Activated T-helper 2 cell treated with anti-CD3 and anti-CD28 coated beads, Interferon-gamma antibody, Interleukin-2, Interleukin-4, amounts not matched to agents 10 μg/mL and 5 μg/mL and 100 μg/mL, durations not matched to agents 14 hours and 24 hours and 36 hours (primary cell): ENCODE measurements at regions not wholly inside any gene's neighbourhood (a gene's known extent, or its start where the extent isn't known, plus 50 kb on each side); places are given as distances from the start of the nearest gene placed in this dataset.

Experiments used
- DNase-seq: peaks from one replicate; pipeline ENCODE4 v3.0.0; 2021; ENCODE audit warnings: low spot score
- H3K27ac Mint-ChIP-seq: one replicate; pipeline ENCODE4 v1.8.0; 2021; ENCODE audit warnings: mixed read lengths
- H3K27me3 Mint-ChIP-seq: one replicate; pipeline ENCODE4 v1.8.0; 2021; ENCODE audit warnings: low read depth, mixed read lengths
- H3K36me3 Mint-ChIP-seq: one replicate; pipeline ENCODE4 v1.8.0; 2021; ENCODE audit warnings: low read depth, mixed read lengths
- H3K4me1 Mint-ChIP-seq: one replicate; pipeline ENCODE4 v1.8.0; 2021; ENCODE audit warnings: low read depth, mixed read lengths
- H3K4me3 Mint-ChIP-seq: one replicate; pipeline ENCODE4 v1.8.0; 2021; ENCODE audit warnings: low read depth, mild to moderate bottlenecking, moderate library complexity, mixed read lengths
- H3K9me3 Mint-ChIP-seq: one replicate; pipeline ENCODE4 v1.8.0; 2021; ENCODE audit warnings: mixed read lengths
- intact Hi-C: fragments of 100-400 bp; cut with micrococcal nuclease; formaldehyde crosslinking; loops from one replicate; pipeline ENCODE4 v1.15.1; 2023

DNA sequence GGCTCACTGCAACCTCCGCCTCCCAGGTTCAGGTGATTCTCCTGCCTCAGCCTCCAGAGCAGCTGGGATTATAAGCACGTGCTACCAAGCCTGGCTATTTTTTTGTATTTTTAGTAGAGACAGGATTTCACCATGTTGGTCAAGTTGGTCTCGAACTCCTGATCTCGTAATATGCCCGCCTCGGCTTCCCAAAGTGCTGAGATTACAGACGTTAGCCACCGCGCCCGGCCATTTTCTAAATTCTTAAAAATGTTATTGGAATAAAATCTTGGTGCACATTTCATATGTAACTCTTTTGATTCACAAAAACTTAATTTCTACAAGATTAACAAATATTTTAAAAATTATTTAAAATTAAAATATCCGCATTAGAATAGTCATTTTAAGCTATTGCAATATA lies 1480.3 kb upstream of the SPRY2 start:
- H3K27me3 Mint-ChIP-seq: no peaks in the 10 kb centered on the region
- H3K4me3 Mint-ChIP-seq: no peak overlapping the region
- H3K9me3 Mint-ChIP-seq: peaks cover 29% of the 10 kb centered on the region
- no peaks in the 10 kb centered on the region for H3K36me3 Mint-ChIP-seq
- H3K4me1 Mint-ChIP-seq: no peaks in the 10 kb centered on the region
- H3K27ac Mint-ChIP-seq: no peak overlapping the region
- DNase-seq: no peak
- intact Hi-C loops: no loop called here

DNA sequence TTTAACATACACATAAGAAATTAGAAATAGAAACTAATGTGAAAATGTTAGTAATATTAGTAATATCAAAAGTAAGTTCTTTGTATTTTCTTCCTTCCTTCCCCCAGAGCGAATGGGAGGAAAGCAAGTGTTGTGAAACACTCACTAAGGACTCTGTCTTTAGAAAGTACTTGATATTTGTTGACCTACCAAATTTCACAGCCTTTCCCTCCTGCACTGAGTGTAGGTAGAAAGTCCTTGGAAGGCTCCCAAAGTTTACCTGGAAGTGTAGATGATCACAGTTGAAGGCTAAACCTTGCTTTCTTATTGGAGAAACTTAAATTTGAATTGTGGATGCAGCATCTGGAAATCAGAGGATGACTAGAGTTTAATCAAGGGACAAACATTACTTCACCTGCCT lies 1459.5 kb upstream of the SPRY2 start:
- Mint-ChIP-seq H3K36me3 (no peaks in the 10 kb centered on the region), H3K9me3 (peaks cover 50% of the 10 kb centered on the region), H3K4me1 (no peaks in the 10 kb centered on the region), H3K27me3 (no peaks in the 10 kb centered on the region), H3K27ac (no peak overlapping the region), H3K4me3 (no peak overlapping the region)
- intact Hi-C loops: no loop called here
- DNase-seq: no peak

DNA sequence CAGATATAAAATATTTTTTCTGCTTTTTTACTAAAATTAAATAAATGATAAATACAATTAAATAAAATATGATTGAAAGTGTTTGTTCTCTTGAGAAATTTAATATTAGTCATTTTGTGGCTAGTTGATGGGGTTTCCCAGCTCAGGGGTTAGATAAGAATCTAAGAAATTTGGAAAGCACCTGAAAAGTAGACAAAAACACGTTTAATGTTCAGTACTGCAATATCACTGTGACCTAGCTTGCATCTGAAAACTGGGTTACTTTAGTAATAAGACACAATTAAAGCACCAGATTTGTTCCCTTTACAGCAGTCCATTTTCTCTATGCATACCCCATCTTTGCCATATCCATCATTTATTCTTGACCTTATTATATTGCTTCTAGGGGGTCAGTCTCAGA lies 1454.8 kb upstream of the SPRY2 start:
- Mint-ChIP-seq H3K27me3 (no peaks in the 10 kb centered on the region), H3K9me3 (peaks cover 44% of the 10 kb centered on the region), H3K4me3 (no peak overlapping the region), H3K4me1 (no peaks in the 10 kb centered on the region), H3K27ac (no peak overlapping the region), H3K36me3 (no peaks in the 10 kb centered on the region)
- intact Hi-C loops: no loop called here
- no peak for DNase-seq

DNA sequence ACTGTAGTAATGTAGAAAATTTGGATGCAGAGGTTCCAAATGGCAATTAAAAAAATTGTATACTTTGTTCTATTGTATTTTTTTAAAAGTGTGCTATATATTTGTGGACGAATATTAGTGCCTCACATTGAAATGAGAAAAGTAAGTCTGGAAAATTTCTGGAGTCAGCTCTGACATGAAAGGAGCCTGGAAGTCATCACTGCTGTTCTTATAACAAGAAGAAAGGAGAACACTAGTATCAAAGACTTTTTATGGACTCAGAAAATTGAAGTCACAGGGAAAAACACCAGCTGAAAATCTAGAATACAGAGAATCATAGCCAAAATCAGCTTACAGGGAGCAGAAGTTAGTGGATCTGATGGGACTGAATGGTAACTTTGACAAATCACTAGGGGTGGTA lies 1450.7 kb upstream of the SPRY2 start:
- H3K27me3 Mint-ChIP-seq: no peaks in the 10 kb centered on the region
- no peaks in the 10 kb centered on the region for H3K36me3 Mint-ChIP-seq
- H3K4me1 Mint-ChIP-seq: no peaks in the 10 kb centered on the region
- no peak for DNase-seq
- H3K4me3 Mint-ChIP-seq: no peak overlapping the region
- peaks cover 26% of the 10 kb centered on the region for H3K9me3 Mint-ChIP-seq
- intact Hi-C loops: no loop called here
- no peak overlapping the region for H3K27ac Mint-ChIP-seq

- H3K36me3 Mint-ChIP-seq: no peaks in the 10 kb centered on the region
- H3K4me3 Mint-ChIP-seq: no peak overlapping the region
- no peaks in the 10 kb centered on the region for H3K4me1 Mint-ChIP-seq
- H3K27ac Mint-ChIP-seq: no peak overlapping the region
- no peaks in the 10 kb centered on the region for H3K27me3 Mint-ChIP-seq
- H3K9me3 Mint-ChIP-seq: peaks cover 46% of the 10 kb centered on the region
- intact Hi-C loops: no loop called here
- DNase-seq: no peak
Observed at GRCh38 chr13:81781471-81781870, 1440.5 kb upstream of the SPRY2 start.

DNA sequence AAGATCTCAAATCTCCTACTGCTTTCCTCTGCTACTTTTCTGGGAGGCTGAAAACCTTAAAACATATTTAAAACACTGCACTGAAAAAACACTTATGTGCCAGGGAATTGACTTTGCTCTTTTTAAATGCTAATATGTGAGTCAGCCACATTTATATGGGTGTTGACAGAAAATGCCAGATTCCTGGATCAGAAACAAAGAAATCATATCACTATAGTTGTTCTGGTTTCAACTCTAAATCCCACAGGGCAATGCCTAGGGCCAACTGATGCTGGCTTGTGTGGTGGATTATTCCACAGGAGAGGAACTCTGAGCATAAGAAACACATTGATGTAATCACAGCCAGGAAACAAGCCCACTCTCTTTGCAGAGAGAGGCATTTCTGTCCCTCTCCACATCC lies 1439.0 kb upstream of the SPRY2 start:
- H3K4me1 Mint-ChIP-seq: no peaks in the 10 kb centered on the region

DNA sequence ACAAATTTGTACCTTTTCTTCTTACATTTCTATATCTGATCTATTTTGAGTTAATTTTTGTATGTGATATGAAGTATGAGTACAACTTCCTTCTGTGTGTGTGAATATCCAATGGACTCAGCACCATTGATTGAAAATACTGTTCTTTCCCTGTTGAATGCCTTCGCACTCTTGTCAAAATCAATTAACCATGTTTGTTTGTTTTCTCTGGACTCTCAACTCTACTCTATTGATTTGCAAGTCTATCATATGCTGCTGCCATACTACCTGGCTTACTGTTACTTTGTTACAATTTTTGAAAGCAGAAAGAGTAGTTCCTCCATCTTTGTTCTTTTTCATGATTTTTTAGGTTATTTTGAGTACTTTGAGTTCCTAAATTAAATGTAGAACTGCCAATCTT lies 1437.4 kb upstream of the SPRY2 start:
- intact Hi-C loops: no loop called here
- H3K27ac Mint-ChIP-seq: no peak overlapping the region
- no peak overlapping the region for H3K4me3 Mint-ChIP-seq
- H3K27me3 Mint-ChIP-seq: no peaks in the 10 kb centered on the region
- H3K36me3 Mint-ChIP-seq: no peaks in the 10 kb centered on the region
- DNase-seq: no peak
- H3K9me3 Mint-ChIP-seq: peaks cover 39% of the 10 kb centered on the region
- no peaks in the 10 kb centered on the region for H3K4me1 Mint-ChIP-seq

More for the DNA sequence above, 1439.0 kb upstream of the SPRY2 start:
- H3K4me3 Mint-ChIP-seq: no peak overlapping the region
- peaks cover 38% of the 10 kb centered on the region for H3K9me3 Mint-ChIP-seq
- no peak for DNase-seq
- intact Hi-C loops: no loop called here
- no peaks in the 10 kb centered on the region for H3K36me3 Mint-ChIP-seq
- H3K27ac Mint-ChIP-seq: no peak overlapping the region
- no peaks in the 10 kb centered on the region for H3K27me3 Mint-ChIP-seq

DNA sequence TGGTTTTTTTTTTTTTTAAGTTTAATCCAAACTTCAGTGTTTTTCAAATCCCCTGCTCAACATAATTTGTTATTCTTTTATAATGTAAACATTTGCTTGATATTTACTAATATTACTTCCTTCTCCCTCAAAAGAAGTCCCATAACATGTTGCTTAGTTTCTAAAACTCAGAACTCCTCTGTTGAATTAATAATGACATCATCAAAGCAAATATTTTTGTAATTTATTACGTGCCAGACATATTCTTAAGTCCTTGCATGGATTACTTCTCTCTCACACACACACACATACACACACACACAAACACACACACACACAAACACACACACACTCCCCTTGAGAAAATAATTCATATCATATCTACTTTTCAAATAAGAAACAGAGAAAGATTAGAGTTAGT lies 1432.3 kb upstream of the SPRY2 start:
- Mint-ChIP-seq H3K4me3 (no peak overlapping the region), H3K27me3 (no peaks in the 10 kb centered on the region), H3K4me1 (no peaks in the 10 kb centered on the region), H3K9me3 (peaks cover 33% of the 10 kb centered on the region), H3K36me3 (no peaks in the 10 kb centered on the region), H3K27ac (no peak overlapping the region)
- DNase-seq: no peak
- intact Hi-C loops: no loop called here

DNA sequence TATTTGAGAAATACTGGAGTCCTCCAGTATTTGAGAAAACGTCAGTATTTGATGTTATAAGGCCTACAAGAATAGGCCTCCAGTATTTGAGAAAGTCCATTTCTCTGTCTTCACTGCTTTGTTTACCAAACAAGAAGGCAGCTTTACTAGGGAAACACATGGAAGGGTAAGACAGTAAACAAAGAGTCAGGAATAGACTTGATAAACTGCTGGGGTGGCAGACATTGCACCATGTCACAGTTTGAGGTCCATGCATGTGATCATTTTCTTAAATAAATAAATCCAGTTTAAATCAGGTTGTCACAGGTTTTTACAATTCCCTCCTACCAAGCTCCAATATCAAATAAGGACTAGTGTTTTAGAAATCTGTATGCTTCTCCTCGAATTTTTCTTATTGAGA lies 1431.0 kb upstream of the SPRY2 start:
- DNase-seq: no peak
- intact Hi-C loops: no loop called here
- Mint-ChIP-seq H3K36me3 (no peaks in the 10 kb centered on the region), H3K4me1 (no peaks in the 10 kb centered on the region), H3K27ac (no peak overlapping the region), H3K4me3 (no peak overlapping the region), H3K9me3 (peaks cover 30% of the 10 kb centered on the region), H3K27me3 (no peaks in the 10 kb centered on the region)

- Mint-ChIP-seq H3K4me3 (no peak overlapping the region), H3K27me3 (no peaks in the 10 kb centered on the region), H3K36me3 (no peaks in the 10 kb centered on the region), H3K4me1 (no peaks in the 10 kb centered on the region), H3K9me3 (peaks cover 36% of the 10 kb centered on the region), H3K27ac (no peak overlapping the region)
- DNase-seq: no peak
- intact Hi-C loops: no loop called here
Observed at GRCh38 chr13:81770868-81771505, 1430.1 kb upstream of the SPRY2 start.

DNA sequence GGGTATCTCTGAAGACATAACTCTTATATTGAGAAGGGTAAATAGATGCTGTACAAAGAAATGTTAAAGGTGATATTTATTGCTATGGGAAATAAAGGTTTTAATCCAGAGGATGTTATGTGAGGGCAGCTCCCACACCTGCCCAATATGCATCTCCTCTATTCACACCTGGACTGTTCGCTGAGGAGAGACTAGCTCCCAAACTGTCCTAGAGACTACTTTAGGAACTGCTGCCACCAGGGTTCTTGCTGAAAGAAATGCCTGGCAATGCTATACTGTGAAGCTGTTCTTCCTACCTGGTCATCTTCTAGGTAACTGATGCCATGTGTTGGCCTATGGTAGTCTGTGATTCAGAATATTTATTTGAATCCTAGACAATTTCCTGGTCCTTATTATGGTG lies 1421.5 kb upstream of the SPRY2 start:
- Mint-ChIP-seq H3K9me3 (peaks cover 44% of the 10 kb centered on the region), H3K27me3 (no peaks in the 10 kb centered on the region), H3K36me3 (no peaks in the 10 kb centered on the region), H3K4me1 (no peaks in the 10 kb centered on the region), H3K27ac (no peak overlapping the region), H3K4me3 (no peak overlapping the region)
- no peak for DNase-seq
- intact Hi-C loops: no loop called here

- no peak for DNase-seq
- Mint-ChIP-seq H3K4me1 (no peaks in the 10 kb centered on the region), H3K27me3 (no peaks in the 10 kb centered on the region), H3K27ac (no peak overlapping the region), H3K36me3 (no peaks in the 10 kb centered on the region), H3K9me3 (peaks cover 35% of the 10 kb centered on the region), H3K4me3 (no peak overlapping the region)
- intact Hi-C loops: no loop called here
Observed at GRCh38 chr13:81760316-81760715, 1419.4 kb upstream of the SPRY2 start.

- H3K27ac Mint-ChIP-seq: no peak overlapping the region
- H3K4me1 Mint-ChIP-seq: no peaks in the 10 kb centered on the region
- intact Hi-C loops: no loop called here
Observed at GRCh38 chr13:81757348-81757970, 1416.5 kb upstream of the SPRY2 start.

GRCh38 chr13:81745391-81745790 lies 1404.5 kb upstream of the SPRY2 start:
- no peak for DNase-seq
- intact Hi-C loops: no loop called here
- no peak overlapping the region for H3K4me3 Mint-ChIP-seq
- no peak overlapping the region for H3K27ac Mint-ChIP-seq
- H3K4me1 Mint-ChIP-seq: no peaks in the 10 kb centered on the region
- H3K27me3 Mint-ChIP-seq: no peaks in the 10 kb centered on the region
- no peaks in the 10 kb centered on the region for H3K36me3 Mint-ChIP-seq
- H3K9me3 Mint-ChIP-seq: peaks cover 26% of the 10 kb centered on the region

More at GRCh38 chr13:81757348-81757970, 1416.5 kb upstream of the SPRY2 start:
- Mint-ChIP-seq H3K9me3 (peaks cover 46% of the 10 kb centered on the region), H3K27me3 (no peaks in the 10 kb centered on the region), H3K4me3 (no peak overlapping the region), H3K36me3 (no peaks in the 10 kb centered on the region)
- DNase-seq: no peak
